ENCODE measurements at regions not wholly inside any gene's neighbourhood (a gene's known extent, or its start where the extent isn't known, plus 50 kb on each side); places are given as distances from the start of the nearest gene placed in this dataset.

DNA sequence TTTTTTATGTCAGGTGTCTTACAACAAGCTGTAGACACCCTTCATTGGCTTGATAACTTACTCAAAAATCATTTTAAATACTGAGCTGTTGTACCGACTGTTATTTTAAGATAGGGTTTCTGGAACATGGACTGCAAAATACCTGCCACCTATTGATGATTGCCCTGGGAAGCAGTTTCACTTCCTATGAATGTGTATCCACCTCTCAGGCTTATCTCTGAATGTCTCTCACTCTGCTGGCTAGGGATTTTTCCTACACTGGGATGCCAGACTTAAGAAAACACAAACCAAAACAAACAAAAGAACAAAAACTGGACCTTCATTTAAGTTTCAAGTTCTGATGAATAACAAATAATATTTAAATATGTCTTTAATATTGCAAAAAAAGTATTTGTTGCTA, 663.7 kb downstream of the EFNB2 start:
- Histone ChIP-seq H3K27ac (no peak overlapping the region), H3K4me3 (no peak overlapping the region), H3K36me3 (replicated peaks in 1 of 2; ENCODE audit: insufficient read depth in 1 of 2, low read depth in 2 of 2) (no peaks in the 10 kb centered on the region), H3K9me3 (no peaks in the 10 kb centered on the region), H3K4me1 (no peaks in the 10 kb centered on the region), H3K27me3 (no peaks in the 10 kb centered on the region)
- intact Hi-C loops (cut with DNase I) = no loop called here
- whole genome bisulfite sequencing, 2 donors = 28 to 32% methylated on average over 1 of the region's 1 CpG
- no peak for DNase-seq
- TF ChIP-seq, protein P1, sequence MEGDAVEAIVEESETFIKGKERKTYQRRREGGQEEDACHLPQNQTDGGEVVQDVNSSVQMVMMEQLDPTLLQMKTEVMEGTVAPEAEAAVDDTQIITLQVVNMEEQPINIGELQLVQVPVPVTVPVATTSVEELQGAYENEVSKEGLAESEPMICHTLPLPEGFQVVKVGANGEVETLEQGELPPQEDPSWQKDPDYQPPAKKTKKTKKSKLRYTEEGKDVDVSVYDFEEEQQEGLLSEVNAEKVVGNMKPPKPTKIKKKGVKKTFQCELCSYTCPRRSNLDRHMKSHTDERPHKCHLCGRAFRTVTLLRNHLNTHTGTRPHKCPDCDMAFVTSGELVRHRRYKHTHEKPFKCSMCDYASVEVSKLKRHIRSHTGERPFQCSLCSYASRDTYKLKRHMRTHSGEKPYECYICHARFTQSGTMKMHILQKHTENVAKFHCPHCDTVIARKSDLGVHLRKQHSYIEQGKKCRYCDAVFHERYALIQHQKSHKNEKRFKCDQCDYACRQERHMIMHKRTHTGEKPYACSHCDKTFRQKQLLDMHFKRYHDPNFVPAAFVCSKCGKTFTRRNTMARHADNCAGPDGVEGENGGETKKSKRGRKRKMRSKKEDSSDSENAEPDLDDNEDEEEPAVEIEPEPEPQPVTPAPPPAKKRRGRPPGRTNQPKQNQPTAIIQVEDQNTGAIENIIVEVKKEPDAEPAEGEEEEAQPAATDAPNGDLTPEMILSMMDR (IDR thresholded peaks at IDR 0.05) = no peak
- no peak for TF ChIP-seq POLR2A (IDR thresholded peaks at IDR 0.05)
- no peak for ATAC-seq

DNA sequence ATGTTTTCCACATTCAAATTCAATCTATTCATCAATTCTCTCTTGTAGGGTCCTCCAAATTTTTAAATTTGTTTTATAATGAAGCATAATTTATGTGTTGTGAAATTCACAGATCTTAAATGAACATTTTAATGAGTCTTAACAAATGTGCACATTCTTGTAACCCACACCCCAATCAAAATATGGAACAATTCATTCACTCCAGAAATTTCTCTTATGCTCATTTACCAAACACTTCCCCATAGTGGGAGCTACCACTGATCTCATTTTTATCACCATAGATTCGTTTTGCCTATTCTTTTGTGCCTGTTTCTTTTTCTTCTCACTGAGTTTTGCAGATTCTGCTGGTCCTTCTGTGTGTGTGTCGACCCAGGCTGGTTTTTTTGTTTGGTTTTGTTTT, 664.1 kb downstream of the EFNB2 start:
- intact Hi-C loops (cut with DNase I) = no loop called here
- ATAC-seq = no peak
- Histone ChIP-seq H3K9me3 (no peaks in the 10 kb centered on the region), H3K27me3 (no peaks in the 10 kb centered on the region), H3K36me3 (replicated peaks in 1 of 2; ENCODE audit: insufficient read depth in 1 of 2, low read depth in 2 of 2) (no peaks in the 10 kb centered on the region), H3K27ac (no peak overlapping the region), H3K4me1 (no peaks in the 10 kb centered on the region), H3K4me3 (no peak overlapping the region)
- 34 to 50% methylated on average over 2 of the region's 2 CpGs for WGBS, 2 donors
- no peak for TF ChIP-seq POLR2A (IDR thresholded peaks at IDR 0.05)
- TF ChIP-seq, protein P1 (IDR thresholded peaks at IDR 0.05) = no peak
- no peak for DNase-seq

DNA sequence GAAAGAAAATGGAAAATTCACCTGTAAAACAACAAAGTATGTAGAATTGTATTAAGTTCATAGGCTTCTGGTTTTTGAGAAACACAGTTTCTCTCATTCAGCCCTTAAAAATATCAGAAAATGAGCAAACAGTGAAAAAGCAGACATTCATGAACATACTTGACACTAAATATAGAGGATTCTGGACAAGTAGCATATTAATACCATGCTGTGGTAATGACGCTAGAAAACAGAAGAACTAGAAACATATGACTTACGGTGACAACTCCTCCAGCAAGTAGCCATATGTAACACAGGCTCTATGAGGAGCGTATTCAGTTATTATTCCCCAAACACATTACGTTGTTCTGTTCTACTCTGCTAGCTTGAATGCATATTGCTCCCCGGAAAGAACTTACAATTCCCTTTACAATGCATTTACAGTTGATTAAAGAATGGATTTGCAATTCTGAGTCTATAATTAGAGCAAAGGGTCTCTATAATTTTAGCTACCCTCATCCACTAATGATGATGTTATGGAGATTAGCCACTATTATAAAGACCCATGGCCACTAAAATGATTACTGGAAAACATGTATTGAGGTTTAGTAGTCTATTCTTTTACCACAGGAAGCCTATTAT, 672.1 kb downstream of the EFNB2 start:
- Histone ChIP-seq H3K36me3 (replicated peaks in 1 of 2; ENCODE audit: insufficient read depth in 1 of 2, low read depth in 2 of 2) (no peaks in the 10 kb centered on the region), H3K4me1 (no peaks in the 10 kb centered on the region), H3K4me3 (no peak overlapping the region), H3K9me3 (no peaks in the 10 kb centered on the region), H3K27ac (no peak overlapping the region), H3K27me3 (no peaks in the 10 kb centered on the region)
- TF ChIP-seq, protein P1 (IDR thresholded peaks at IDR 0.05) = no peak
- no peak for TF ChIP-seq POLR2A (IDR thresholded peaks at IDR 0.05)
- WGBS, 2 donors = 83 to 89% methylated on average over 5 of the region's 5 CpGs
- ATAC-seq (no peak), DNase-seq (no peak)
- intact Hi-C loops (cut with DNase I) = no loop called here

DNA sequence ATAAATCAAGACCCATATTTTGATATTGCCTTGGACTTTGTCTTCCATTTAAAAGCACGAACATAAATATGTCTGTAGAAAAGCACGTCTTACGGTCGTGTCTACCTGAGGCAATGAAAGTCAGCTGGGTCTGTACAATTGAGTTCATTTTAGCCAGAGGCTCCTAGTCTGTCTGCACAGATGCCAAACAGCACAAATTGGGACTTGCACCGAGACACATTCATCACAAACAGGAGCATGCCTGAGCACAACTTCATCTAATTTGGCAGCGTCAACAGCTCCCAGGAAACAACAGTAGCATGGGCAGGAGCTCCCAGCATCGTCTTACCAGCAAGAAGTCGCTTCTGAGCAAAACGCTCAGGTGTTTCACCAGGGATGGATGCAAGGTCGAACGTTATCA, 687.0 kb downstream of the EFNB2 start:
- DNase-seq = no peak
- intact Hi-C loops (cut with DNase I) = no loop called here
- no peak for ATAC-seq

More for the DNA sequence above, 687.0 kb downstream of the EFNB2 start:
- Histone ChIP-seq H3K27ac (no peak overlapping the region), H3K9me3 (no peaks in the 10 kb centered on the region), H3K27me3 (no peaks in the 10 kb centered on the region), H3K4me1 (no peaks in the 10 kb centered on the region), H3K4me3 (no peak overlapping the region), H3K36me3 (replicated peaks in 1 of 2; ENCODE audit: insufficient read depth in 1 of 2, low read depth in 2 of 2) (no peaks in the 10 kb centered on the region)
- no peak for TF ChIP-seq POLR2A (IDR thresholded peaks at IDR 0.05)
- TF ChIP-seq, protein P1 (IDR thresholded peaks at IDR 0.05) = no peak
- WGBS, 2 donors = 75% methylated on average over 11 of the region's 11 CpGs
